ES-I3 (cell line): ENCODE measurements at regions not wholly inside any gene's neighbourhood (a gene's known extent, or its start where the extent isn't known, plus 50 kb on each side); places are given as distances from the start of the nearest gene placed in this dataset.

Experiments
- H3K36me3 ChIP-seq: 2 replicates; pipeline ENCODE4 v1.6.1; 2013; ENCODE audit warnings: mild to moderate bottlenecking, low read length, control low read depth, moderate library complexity; ENCODE audit not compliant: insufficient read depth
- H3K4me1 ChIP-seq: 2 replicates; pipeline ENCODE4 v1.6.1; 2013; ENCODE audit warnings: mild to moderate bottlenecking, control low read depth, low read length; ENCODE audit not compliant: insufficient read depth
- H3K9ac ChIP-seq: 2 replicates; pipeline ENCODE4 v1.6.1; 2013; ENCODE audit warnings: low read depth, mild to moderate bottlenecking, low read length, moderate library complexity
- H3K9me3 ChIP-seq: 2 replicates; pipeline ENCODE4 v1.6.1; 2013; ENCODE audit warnings: mild to moderate bottlenecking, low read length, moderate library complexity; ENCODE audit not compliant: control insufficient read depth, insufficient read depth

DNA sequence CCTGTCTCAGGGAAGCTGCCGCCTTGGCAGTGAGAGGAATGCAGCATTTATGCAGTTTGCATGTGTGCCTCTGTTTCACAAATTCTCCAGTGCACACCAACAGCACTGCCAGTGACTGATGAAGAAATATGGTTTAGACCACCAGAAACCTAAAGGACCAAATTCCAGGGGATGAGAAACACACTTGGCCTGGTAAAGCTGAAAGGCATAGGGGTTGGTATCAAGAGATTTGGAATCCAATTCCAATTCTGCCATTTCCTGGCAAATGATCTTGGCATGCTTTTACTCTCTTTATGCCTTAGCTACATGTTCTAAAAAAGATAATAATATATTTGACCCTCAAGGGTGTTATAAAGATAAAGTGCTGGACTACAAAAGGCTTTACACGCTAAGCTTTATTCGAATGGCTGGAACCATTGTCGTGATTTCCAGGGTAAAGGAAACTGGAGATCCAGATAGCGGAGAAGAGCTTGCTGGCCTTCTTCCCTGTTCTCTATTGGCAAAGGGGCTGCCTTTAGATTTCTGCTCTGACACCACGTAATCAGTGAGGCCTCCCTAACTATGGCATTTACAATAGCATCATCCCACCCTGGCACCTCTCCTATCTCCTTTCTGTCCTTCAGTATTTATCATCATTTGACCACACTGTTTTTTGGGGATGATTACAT lies 359.8 kb upstream of the ASIC2 start:
- Histone ChIP-seq H3K9me3 (no peaks in the 10 kb centered on the region), H3K4me1 (no peaks in the 10 kb centered on the region), H3K36me3 (no peaks in the 10 kb centered on the region), H3K9ac (no peak overlapping the region)

DNA sequence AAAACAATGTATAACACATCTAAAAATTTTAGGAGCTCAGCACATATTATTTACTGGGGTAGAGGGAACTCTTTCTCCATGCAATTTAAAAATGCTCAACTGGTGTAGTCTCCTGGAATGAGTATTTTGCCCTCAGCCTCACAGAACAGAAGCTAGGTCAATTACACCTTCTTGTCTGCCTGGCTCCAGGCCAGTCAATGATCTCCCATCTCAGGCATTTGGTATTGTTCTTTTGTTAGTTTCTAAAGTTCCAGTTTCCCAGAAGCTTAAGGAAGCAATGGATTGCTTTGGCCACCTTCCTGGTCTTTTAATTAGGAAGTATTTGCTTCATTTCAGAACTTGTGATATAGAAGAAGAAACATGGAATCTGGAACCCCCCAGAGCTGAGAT lies 360.3 kb upstream of the ASIC2 start:
- Histone ChIP-seq H3K9ac (no peak overlapping the region), H3K9me3 (no peaks in the 10 kb centered on the region), H3K36me3 (no peaks in the 10 kb centered on the region), H3K4me1 (no peaks in the 10 kb centered on the region)

DNA sequence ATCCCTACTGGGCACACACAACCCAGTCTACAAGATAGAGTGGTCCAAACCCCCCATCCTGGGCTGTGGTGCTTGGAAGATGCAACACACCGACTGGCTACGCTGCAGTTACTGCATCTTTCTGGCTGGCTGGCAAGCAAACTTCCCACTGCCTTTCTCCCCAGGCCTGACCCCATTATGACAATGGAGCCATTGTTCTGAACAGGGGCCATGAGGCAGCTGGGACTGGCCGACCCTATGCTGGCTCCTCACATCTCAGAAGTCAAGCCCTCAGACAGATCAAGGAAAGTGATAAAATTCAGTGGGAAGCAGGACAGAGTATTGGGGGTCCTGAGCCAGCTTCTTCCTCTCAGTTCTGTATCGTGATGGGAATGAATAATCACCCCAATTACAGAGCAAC lies 364.1 kb upstream of the ASIC2 start:
- Histone ChIP-seq H3K4me1 (no peaks in the 10 kb centered on the region), H3K9me3 (no peaks in the 10 kb centered on the region), H3K9ac (no peak overlapping the region), H3K36me3 (no peaks in the 10 kb centered on the region)

DNA sequence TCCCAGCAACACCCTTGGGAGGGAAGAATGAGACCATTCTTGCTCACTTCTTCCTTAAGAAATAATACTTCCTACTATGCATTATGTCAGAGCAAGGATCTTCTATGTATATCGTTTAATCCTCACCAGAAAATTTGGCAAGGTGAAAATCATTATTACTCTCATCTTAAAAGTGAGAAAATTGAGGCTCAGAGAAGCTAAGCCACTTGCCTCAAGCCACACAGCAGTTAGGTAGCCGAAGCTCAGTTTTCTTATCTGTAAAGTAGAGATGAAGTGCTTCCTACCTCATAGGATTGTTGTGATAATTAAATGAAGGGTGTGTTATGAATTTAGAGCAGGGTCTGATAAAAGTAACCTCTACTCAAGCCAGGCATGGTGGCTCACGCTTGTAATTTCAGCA lies 368.9 kb upstream of the ASIC2 start:
- Histone ChIP-seq H3K36me3 (no peaks in the 10 kb centered on the region), H3K9me3 (no peaks in the 10 kb centered on the region), H3K9ac (no peak overlapping the region), H3K4me1 (no peaks in the 10 kb centered on the region)

DNA sequence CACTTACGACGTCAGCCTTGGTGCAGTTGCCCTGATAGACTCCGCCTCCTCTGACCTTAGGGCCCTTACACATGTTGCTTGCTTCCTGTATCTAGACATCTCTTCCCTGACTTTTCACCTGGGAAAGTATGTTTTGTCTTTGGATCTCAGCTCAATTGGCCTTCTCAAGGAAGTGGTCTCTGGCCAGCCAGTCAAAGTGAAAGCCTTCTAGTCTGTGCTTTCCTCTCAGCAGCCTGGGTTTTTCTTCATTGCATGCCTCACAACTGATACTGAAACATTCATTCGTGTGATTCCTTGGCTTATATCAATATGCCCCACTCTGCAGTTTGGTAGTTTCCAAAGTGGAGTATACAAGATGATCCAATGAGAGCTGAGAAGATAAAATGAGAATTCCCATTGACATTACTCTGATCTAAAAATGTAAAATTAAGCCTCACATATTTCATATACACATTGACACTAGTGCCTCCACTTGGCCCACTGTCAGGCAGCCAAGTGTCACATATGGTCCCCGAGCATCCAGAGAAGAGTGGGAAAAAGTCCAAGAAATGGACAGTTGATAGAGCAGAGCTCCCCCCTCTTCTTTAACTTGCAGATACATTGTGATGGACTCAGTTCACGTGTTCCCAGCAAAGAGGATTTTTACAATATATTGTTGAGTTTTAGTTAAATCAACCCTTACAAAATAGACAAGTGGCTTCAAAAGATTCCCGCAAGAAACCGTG lies 371.2 kb upstream of the ASIC2 start:
- Histone ChIP-seq H3K36me3 (no peaks in the 10 kb centered on the region), H3K9ac (no peak overlapping the region), H3K9me3 (no peaks in the 10 kb centered on the region), H3K4me1 (no peaks in the 10 kb centered on the region)

DNA sequence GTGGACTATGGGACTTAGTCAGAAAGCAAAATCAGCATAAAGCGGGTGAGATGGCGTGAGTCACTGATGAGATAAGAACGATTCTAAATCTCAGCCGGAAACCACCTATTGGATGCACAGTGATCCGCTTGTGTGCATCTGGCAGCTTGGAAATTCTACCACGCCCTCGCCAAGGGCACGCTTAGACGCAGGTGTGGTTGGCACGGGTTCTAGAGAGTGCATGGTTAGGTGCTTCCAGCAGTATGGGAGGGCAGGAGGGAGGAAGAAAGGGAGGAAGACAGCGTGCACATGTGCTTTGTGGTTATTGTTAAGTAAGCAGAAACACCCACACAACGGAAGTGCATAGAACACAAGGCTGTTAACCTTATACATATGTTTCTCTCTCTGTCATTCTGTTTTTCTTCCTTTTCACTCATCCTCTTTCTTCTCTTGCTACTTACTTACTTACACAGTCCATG lies 374.0 kb upstream of the ASIC2 start:
- Histone ChIP-seq H3K4me1 (no peaks in the 10 kb centered on the region), H3K9ac (no peak overlapping the region), H3K9me3 (no peaks in the 10 kb centered on the region), H3K36me3 (no peaks in the 10 kb centered on the region)

DNA sequence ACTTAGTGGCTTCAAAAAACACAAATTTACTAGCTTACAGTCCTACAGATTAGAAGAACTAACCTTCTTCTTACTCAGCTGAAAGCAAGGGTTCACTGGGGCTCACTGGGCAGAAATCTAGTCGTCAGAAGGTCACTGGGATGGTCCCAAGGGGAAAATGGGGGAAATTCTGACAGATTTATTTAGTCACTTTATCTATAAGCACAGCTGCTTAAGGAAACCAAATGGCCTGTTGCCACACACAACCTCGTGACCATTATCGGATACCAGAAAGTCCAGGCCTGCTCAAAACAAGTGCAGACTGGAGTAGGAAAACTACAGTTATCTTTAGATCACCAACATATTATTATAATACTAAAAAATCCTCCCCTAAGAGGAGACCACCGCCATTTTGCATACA lies 374.6 kb upstream of the ASIC2 start:
- H3K36me3 ChIP-seq, result no peaks in the 10 kb centered on the region
- no peaks in the 10 kb centered on the region for H3K4me1 ChIP-seq
- H3K9ac ChIP-seq, result no peak overlapping the region
- no peaks in the 10 kb centered on the region for H3K9me3 ChIP-seq

DNA sequence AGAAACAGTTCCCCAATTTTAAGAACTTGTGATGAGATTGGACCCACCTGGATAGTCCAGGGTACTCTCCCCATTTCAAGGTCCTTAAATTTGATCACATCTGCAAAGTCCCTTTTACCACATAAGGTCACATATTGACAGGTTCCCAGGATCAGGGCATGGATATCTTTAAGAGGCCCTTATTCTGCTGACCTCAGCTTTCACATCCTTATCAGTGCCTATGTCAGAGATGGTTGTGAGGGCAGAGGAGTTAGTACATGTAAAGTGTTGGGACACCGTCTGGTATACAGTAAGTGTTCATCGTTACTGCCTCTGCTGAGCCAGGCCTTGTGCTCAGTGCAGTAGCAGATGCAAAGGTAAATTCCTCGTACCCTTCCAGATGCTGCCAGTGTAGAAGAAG lies 375.4 kb upstream of the ASIC2 start:
- Histone ChIP-seq H3K9ac (no peak overlapping the region), H3K4me1 (no peaks in the 10 kb centered on the region), H3K36me3 (no peaks in the 10 kb centered on the region), H3K9me3 (no peaks in the 10 kb centered on the region)

DNA sequence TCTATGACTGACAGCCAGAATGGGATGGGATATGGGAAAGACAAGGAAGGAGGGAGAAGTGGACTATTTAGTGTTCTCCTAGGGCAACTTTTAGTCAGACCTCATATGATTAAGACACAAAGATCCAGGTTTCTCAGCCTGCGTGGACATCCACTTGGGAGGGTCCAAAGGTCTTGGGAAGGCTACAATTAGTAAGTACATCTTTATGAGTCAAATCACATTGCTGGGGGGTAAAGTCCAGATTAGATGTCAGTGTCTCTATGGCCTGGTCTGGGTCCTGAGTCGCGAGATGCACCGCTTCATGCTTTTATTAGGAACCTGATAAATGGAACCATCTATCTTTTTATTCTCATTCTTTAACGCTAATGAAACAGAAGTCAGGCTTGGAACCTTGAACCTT lies 378.4 kb upstream of the ASIC2 start:
- H3K9ac ChIP-seq, result no peak overlapping the region
- no peaks in the 10 kb centered on the region for H3K9me3 ChIP-seq
- H3K4me1 ChIP-seq, result no peaks in the 10 kb centered on the region
- no peaks in the 10 kb centered on the region for H3K36me3 ChIP-seq

DNA sequence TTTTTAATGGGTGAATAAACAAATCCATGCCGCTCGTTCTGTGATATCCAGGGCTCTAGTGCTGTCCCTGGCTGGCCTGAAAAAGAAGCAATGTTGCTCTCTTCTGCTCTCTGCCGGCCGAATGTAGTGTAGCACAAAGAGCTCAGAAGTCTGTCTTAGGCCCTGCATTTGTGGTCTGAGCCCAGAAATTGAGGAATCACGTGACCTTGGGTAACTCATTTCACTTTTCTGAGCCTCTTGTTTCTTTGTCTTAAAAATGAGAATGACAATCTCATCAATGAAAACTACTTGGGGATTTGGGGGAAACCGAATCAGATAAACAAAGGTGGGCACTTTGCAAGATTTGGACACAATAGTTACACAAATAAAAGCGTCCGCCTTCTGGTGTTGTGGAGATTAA lies 381.6 kb upstream of the ASIC2 start:
- Histone ChIP-seq H3K9me3 (no peaks in the 10 kb centered on the region), H3K4me1 (no peaks in the 10 kb centered on the region), H3K9ac (no peak overlapping the region), H3K36me3 (no peaks in the 10 kb centered on the region)

DNA sequence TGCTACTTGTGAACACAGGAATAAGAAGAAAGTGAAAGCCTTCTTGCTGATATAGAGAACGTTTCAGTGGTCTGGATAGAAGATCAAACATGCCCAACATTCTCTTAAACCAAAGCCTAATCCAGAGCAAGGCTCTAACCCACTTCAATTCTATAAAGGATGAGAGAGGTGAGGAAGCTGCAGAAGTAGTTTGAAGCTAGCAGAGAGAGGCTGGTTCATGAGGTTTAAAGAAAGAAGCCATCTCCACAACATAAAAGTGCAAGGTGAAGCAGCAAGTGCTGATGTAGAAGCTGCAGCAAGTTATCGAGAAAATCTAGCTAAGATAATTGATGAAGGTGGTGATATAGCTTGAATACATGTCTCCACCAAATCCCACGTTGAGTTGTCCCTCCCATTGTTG lies 383.3 kb upstream of the ASIC2 start:
- no peaks in the 10 kb centered on the region for H3K4me1 ChIP-seq
- no peak overlapping the region for H3K9ac ChIP-seq
- H3K9me3 ChIP-seq, result no peaks in the 10 kb centered on the region
- no peaks in the 10 kb centered on the region for H3K36me3 ChIP-seq

DNA sequence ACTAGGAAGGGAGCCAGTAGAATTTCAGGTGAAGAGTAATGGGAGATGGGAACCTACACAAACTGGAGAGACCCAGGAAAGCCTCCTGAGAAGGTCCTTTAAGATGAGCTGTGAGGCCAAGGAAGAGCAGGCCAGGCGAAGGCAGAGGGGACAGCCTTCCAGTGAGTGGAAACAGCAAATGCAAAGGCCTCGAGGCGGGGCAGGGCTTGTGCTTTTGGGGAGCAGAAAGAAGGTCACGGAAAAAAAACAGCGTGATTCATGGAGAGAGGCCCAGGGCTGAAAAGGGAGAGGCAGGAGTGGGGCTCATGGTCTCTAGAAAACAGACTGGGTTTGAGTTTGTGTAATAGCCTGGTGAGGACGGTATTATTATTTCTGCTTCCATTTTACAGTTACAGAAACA lies 386.5 kb upstream of the ASIC2 start:
- Histone ChIP-seq H3K36me3 (no peaks in the 10 kb centered on the region), H3K9me3 (no peaks in the 10 kb centered on the region), H3K4me1 (no peaks in the 10 kb centered on the region), H3K9ac (no peak overlapping the region)

DNA sequence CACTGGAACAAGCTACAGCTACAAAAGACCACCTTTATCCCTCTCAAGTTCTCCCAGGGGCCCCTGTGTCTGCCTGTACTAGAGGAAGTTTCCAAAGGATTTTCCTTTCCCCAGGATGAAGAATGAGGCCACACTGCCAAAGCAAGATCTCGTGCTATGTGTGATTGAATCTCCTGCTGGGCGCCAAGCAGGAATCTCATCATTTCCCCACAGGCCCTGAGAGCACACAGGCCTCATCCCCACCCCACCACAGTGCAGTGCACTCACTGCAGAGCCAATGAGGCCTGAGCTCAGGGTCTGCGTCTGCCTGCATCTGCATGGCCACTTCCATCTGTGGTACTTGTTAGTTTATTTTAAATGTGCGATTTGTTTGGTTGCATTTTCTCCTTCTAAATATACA lies 387.4 kb upstream of the ASIC2 start:
- no peak overlapping the region for H3K9ac ChIP-seq
- H3K4me1 ChIP-seq, result no peaks in the 10 kb centered on the region
- no peaks in the 10 kb centered on the region for H3K36me3 ChIP-seq
- H3K9me3 ChIP-seq, result no peaks in the 10 kb centered on the region

DNA sequence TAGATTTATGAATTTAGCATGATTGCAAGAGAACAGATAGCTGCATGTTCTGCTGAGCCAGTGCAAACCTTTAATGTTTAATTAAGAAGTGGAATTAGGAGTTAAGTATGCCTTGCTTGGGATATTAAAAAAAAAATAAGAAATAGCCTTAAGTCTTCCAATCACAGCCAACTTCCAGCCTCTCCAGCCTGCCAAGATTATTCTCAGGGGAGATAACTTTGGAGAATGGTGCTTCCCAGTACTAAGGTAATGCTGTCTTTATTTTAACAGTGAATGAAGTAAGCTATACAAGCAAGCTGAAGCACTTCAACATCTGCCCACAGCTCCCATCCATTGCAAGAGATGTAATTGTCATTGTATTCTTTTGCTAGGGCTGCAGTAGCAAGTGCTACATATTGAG lies 389.5 kb upstream of the ASIC2 start:
- Histone ChIP-seq H3K9ac (no peak overlapping the region), H3K36me3 (no peaks in the 10 kb centered on the region), H3K4me1 (no peaks in the 10 kb centered on the region), H3K9me3 (no peaks in the 10 kb centered on the region)

DNA sequence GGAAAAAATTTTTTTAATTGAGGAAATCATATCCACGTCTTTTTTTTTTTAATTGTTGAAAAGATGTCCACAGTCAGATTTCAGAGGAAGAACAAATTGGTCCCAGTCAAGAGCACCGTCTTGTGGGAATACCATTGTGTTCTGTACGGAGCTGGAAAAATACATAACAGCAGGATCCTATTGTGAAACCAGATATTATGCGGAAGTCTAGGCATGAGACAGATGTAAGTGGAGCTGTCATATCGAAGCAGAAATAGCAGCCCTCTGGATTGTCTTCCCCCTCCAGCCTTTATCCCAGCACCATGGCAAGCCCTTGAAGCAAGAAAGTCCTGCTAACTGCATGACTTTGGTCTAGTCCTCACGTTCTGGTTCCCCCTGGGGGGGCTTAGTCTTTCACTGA lies 391.6 kb upstream of the ASIC2 start:
- Histone ChIP-seq H3K9ac (no peak overlapping the region), H3K9me3 (no peaks in the 10 kb centered on the region), H3K36me3 (no peaks in the 10 kb centered on the region), H3K4me1 (no peaks in the 10 kb centered on the region)
